Peyer's patch (tissue), 4 donors: ENCODE measurements at regions not wholly inside any gene's neighbourhood (a gene's known extent, or its start where the extent isn't known, plus 50 kb on each side); places are given as distances from the start of the nearest gene placed in this dataset.

Experiments
- CTCF ChIP-seq, 6 experiments: fragments of 450-650 bp in 4 of 6; fragments of 200-600 bp in 2 of 6; sonication (generic) in 1 of 6; IDR thresholded peaks; one replicate each; pipeline ENCODE4 v1.5.1; 2017 to 2019; ENCODE audit warnings: antibody characterized with exemption in 6 of 6, mild to moderate bottlenecking in 3 of 6, moderate library complexity in 1 of 6
- POLR2A ChIP-seq, 2 donors: fragments of 450-650 bp; IDR thresholded peaks; one replicate each; pipeline ENCODE4 v1.5.1; 2017; ENCODE audit warnings: antibody characterized with exemption in 2 of 2, mild to moderate bottlenecking in 2 of 2, moderate library complexity in 2 of 2

DNA sequence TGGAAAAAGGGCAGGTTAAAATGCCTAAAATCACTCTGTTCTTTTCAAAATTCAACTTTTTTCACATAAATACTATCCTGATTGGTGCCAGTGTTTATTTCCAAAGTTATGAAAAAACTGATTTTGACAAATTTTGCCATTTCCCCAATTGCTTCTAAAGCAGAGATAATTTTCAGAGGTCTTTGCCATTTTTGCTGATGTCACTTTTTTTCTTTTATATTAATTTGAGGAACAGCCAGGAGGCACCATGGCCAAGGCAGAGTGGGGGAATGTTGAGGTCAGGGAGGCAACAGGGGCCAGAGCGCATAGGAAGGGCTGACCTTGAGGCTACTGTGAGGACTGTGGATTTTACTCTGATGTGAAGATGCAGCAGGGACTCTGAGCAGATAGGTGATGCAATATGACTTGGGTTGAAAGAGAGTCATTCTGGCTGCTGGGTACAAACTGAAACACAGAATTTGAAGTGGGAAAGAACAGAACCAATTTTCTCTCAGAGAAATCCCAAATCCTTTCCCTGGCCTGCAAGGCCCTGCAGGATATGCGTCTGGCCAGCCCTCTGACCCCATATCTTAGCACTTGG lies 75.1 kb upstream of the LDAH start:
- TF ChIP-seq CTCF (IDR thresholded peaks at IDR 0.05) = no peak
- no peak for TF ChIP-seq POLR2A (IDR thresholded peaks at IDR 0.05)
